Suprapubic skin (tissue), 4 donors: ENCODE measurements at regions not wholly inside any gene's neighbourhood (a gene's known extent, or its start where the extent isn't known, plus 50 kb on each side); places are given as distances from the start of the nearest gene placed in this dataset.

ENCODE experiments used
- POLR2A ChIP-seq, 2 donors: fragments of 450-650 bp; IDR thresholded peaks; one replicate each; pipeline ENCODE4 v1.6.1; 2017; ENCODE audit warnings: antibody characterized with exemption in 2 of 2, mild to moderate bottlenecking in 2 of 2, moderate library complexity in 2 of 2
- POLR2AphosphoS5 ChIP-seq, 3 donors: sonication (generic); formaldehyde crosslinking; IDR thresholded peaks; one replicate each; pipeline ENCODE4 v1.6.1; 2017; ENCODE audit warnings: antibody characterized with exemption in 3 of 3
- TF ChIP-seq, protein P1 (sequence below), 2 donors: fragments of 200-600 bp in 1 of 2; fragments of 450-650 bp in 1 of 2; sonication (generic) in 1 of 2; IDR thresholded peaks; one replicate each; pipeline ENCODE4 v1.5.1; 2016 to 2019; ENCODE audit warnings: antibody characterized with exemption in 2 of 2, mild to moderate bottlenecking in 1 of 2, moderate library complexity in 1 of 2

DNA sequence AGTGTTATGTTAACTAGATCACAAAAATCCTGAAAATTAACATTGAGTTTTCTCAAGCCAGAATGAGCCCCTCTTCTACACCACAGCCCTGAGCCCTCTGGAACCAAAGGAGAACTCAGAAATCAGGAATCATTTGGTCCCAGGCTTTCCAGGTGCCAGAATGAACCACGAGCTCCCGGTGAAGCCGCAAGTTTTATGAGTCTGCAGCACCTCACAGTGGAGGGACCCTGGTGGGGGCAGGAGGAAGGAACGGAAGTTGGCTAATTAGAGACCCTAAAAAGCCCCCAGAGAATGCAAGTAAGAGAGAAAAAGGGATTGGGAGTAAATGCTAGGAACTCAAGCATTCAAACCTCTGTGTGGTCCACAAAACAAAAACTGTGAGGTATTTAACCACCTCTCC is 52.9 kb upstream of the BCL2L14 start:
- TF ChIP-seq POLR2A (IDR thresholded peaks at IDR 0.05) (no peak), POLR2AphosphoS5 (IDR thresholded peaks at IDR 0.05) (no peak)
- TF ChIP-seq, protein P1, sequence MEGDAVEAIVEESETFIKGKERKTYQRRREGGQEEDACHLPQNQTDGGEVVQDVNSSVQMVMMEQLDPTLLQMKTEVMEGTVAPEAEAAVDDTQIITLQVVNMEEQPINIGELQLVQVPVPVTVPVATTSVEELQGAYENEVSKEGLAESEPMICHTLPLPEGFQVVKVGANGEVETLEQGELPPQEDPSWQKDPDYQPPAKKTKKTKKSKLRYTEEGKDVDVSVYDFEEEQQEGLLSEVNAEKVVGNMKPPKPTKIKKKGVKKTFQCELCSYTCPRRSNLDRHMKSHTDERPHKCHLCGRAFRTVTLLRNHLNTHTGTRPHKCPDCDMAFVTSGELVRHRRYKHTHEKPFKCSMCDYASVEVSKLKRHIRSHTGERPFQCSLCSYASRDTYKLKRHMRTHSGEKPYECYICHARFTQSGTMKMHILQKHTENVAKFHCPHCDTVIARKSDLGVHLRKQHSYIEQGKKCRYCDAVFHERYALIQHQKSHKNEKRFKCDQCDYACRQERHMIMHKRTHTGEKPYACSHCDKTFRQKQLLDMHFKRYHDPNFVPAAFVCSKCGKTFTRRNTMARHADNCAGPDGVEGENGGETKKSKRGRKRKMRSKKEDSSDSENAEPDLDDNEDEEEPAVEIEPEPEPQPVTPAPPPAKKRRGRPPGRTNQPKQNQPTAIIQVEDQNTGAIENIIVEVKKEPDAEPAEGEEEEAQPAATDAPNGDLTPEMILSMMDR (IDR thresholded peaks at IDR 0.05), result no peak
